DOHH2 (cell line): ENCODE measurements at regions not wholly inside any gene's neighbourhood (a gene's known extent, or its start where the extent isn't known, plus 50 kb on each side); places are given as distances from the start of the nearest gene placed in this dataset.

Experiments used
- H3F3A ChIP-seq: fragments of 200-600 bp; sonication (generic), shearing (Covaris generic); 2 replicates; pipeline ENCODE4 v1.6.0; 2016; ENCODE audit warnings: antibody characterized with exemption, mild to moderate bottlenecking; ENCODE audit not compliant: control insufficient read depth, insufficient read depth
- H3K27ac ChIP-seq: fragments of 200-600 bp; sonication (generic); 2 replicates; pipeline ENCODE4 v1.5.1; 2014; ENCODE audit warnings: low read depth, mild to moderate bottlenecking, low read length, moderate library complexity
- H3K27me3 ChIP-seq: fragments of 200-600 bp; sonication (generic); 2 replicates; pipeline ENCODE4 v1.6.1; 2014; ENCODE audit warnings: mild to moderate bottlenecking, low read length, mixed read lengths; ENCODE audit not compliant: control insufficient read depth
- H3K36me3 ChIP-seq: fragments of 200-600 bp; sonication (generic); 2 replicates; pipeline ENCODE4 v1.6.1; 2014; ENCODE audit warnings: mild to moderate bottlenecking, low read length, moderate library complexity, mixed read lengths; ENCODE audit not compliant: control insufficient read depth
- H3K4me1 ChIP-seq: fragments of 200-600 bp; sonication (generic); 2 replicates; pipeline ENCODE4 v1.6.1; 2014; ENCODE audit warnings: mild to moderate bottlenecking, low read length, mixed read lengths; ENCODE audit not compliant: control insufficient read depth
- H3K4me2 ChIP-seq: fragments of 200-600 bp; sonication (generic); 2 replicates; pipeline ENCODE4 v1.6.0; 2014; ENCODE audit warnings: mild to moderate bottlenecking, low read length, moderate library complexity
- H3K4me3 ChIP-seq: fragments of 200-600 bp; sonication (generic); 2 replicates; pipeline ENCODE4 v1.5.1; 2014; ENCODE audit warnings: mild to moderate bottlenecking, low read length, mixed read lengths
- H3K79me2 ChIP-seq: fragments of 200-600 bp; sonication (generic); 2 replicates; pipeline ENCODE4 v1.6.1; 2014; ENCODE audit warnings: mild to moderate bottlenecking, low read length, mixed read lengths; ENCODE audit not compliant: control insufficient read depth
- H3K9me2 ChIP-seq: fragments of 200-600 bp; sonication (generic); replicated peaks from 2 replicates; pipeline ENCODE4 v1.6.1; 2014; ENCODE audit warnings: mild to moderate bottlenecking, low read length, mixed read lengths; ENCODE audit not compliant: control insufficient read depth
- H3K9me3 ChIP-seq: fragments of 200-600 bp; sonication (generic); 2 replicates; pipeline ENCODE4 v1.6.1; 2014; ENCODE audit warnings: antibody characterized with exemption, low read length, mixed read lengths; ENCODE audit not compliant: control insufficient read depth, insufficient read depth
- H4K20me1 ChIP-seq: fragments of 200-600 bp; sonication (generic); 2 replicates; pipeline ENCODE4 v1.6.0; 2014; ENCODE audit warnings: low read depth, mild to moderate bottlenecking, antibody characterized with exemption, low read length, moderate library complexity; ENCODE audit not compliant: control insufficient read depth, insufficient read depth
- CTCF ChIP-seq: fragments of 200-600 bp; sonication (generic); IDR thresholded peaks from one replicate; pipeline ENCODE4 v1.5.1; 2014; ENCODE audit warnings: antibody characterized with exemption, mild to moderate bottlenecking, low read depth, low read length; ENCODE audit not compliant: poor library complexity, severe bottlenecking
- EZH2phosphoT487 ChIP-seq: fragments of 200-600 bp; sonication (generic); IDR thresholded peaks from 2 replicates; pipeline ENCODE4 v1.6.1; 2017; ENCODE audit warnings: borderline replicate concordance, mild to moderate bottlenecking, antibody characterized with exemption, low read length, moderate library complexity, mixed read lengths

DNA sequence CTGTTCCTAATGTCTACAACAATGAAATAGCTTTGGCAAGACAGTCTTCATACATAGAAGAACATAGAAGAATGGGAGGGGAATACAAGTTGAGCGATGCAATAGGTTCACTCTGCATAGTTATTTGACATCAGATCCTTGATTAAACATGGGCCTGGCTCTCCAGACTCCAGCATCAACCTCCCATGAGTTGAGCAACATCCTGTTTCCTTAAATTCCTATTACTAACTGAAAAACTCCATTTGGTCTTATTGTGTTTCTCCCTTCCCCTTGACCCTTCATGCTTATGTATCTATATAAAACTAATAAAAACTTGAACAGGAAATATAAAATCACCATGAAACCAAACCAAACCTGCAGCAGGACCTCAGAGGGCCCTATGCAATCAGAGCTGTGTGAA is 304.5 kb upstream of the SATB1 start:
- H3K27ac ChIP-seq = no peak overlapping the region
- no peaks in the 10 kb centered on the region for H3K36me3 ChIP-seq
- H3K79me2 ChIP-seq = no peaks in the 10 kb centered on the region
- H3K27me3 ChIP-seq = no peaks in the 10 kb centered on the region
- no peaks in the 10 kb centered on the region for H3F3A ChIP-seq
- TF ChIP-seq CTCF = no peak
- TF ChIP-seq EZH2phosphoT487 = no peak
- no peaks in the 10 kb centered on the region for H3K9me3 ChIP-seq
- no peaks in the 10 kb centered on the region for H4K20me1 ChIP-seq
- no peak overlapping the region for H3K4me2 ChIP-seq
- H3K9me2 ChIP-seq = no peaks in the 10 kb centered on the region
- H3K4me3 ChIP-seq = no peak overlapping the region
- H3K4me1 ChIP-seq = peaks cover 23% of the 10 kb centered on the region

DNA sequence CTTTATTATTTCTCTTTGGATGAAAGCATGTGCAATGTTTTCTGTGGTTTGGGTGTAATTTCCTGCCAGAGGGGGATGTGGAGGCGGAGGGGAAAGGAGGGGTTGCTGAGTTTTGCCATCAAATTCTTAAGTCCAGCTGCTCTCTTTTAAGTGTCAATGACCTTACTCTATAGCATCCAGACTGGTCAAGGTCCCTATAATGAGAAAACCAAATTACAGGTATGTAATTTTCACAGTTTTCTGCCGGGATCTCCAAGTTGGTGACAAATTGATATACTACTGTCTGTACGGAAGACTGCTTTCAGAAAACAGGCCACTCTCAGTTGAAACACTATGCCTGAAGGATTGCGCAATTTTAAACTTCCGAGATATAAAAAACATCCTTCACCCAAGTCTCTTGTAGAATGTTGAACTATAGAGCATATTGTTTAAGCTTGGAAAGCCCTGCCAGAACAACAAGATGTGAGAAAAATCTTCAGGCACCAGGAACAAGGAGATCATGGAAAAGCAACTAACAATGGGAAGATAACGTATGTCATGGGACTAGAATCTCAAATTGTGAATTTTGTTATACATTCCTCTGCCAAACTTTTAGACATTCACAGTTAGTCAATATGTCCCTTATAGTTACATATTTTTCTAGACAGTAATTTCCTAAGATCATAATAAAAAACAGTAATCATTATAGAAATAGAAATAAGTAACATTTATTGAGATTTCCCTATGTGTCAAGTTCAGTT is 300.7 kb upstream of the SATB1 start:
- TF ChIP-seq CTCF (no peak), EZH2phosphoT487 (no peak)
- H3K79me2 ChIP-seq = no peaks in the 10 kb centered on the region

GRCh38 chr3:18724456-18724855 is 299.3 kb upstream of the SATB1 start:
- Histone ChIP-seq H3K9me3 (no peaks in the 10 kb centered on the region), H3K27me3 (no peaks in the 10 kb centered on the region), H3K4me3 (no peak overlapping the region), H3K36me3 (no peaks in the 10 kb centered on the region), H3K27ac (no peak overlapping the region), H3K79me2 (no peaks in the 10 kb centered on the region), H3K9me2 (no peaks in the 10 kb centered on the region), H4K20me1 (no peaks in the 10 kb centered on the region), H3K4me1 (peaks cover 46% of the 10 kb centered on the region), H3K4me2 (no peak overlapping the region), H3F3A (no peaks in the 10 kb centered on the region)
- no peak for TF ChIP-seq EZH2phosphoT487
- no peak for TF ChIP-seq CTCF

More for the DNA sequence above, 300.7 kb upstream of the SATB1 start:
- no peak overlapping the region for H3K4me3 ChIP-seq
- no peak overlapping the region for H3K4me2 ChIP-seq
- no peaks in the 10 kb centered on the region for H3F3A ChIP-seq
- no peaks in the 10 kb centered on the region for H3K36me3 ChIP-seq
- no peaks in the 10 kb centered on the region for H4K20me1 ChIP-seq
- H3K9me3 ChIP-seq = no peaks in the 10 kb centered on the region
- no peak overlapping the region for H3K27ac ChIP-seq
- H3K4me1 ChIP-seq = peaks cover 45% of the 10 kb centered on the region
- no peaks in the 10 kb centered on the region for H3K27me3 ChIP-seq
- no peaks in the 10 kb centered on the region for H3K9me2 ChIP-seq
